ENCODE measurements at regions not wholly inside any gene's neighbourhood (a gene's known extent, or its start where the extent isn't known, plus 50 kb on each side); places are given as distances from the start of the nearest gene placed in this dataset.
"Not testable (repeated sequence)": the region's sequence is repeated elsewhere in the genome, so short reads cannot be mapped to it uniquely, and the experiment has no call there.

GRCh38 chr9:102164247-102164646 lies 425.8 kb upstream of the GRIN3A start:
- DNase-seq (ENCODE audit: low read depth in 2 of 2), result no peak

- DNase-seq (ENCODE audit: low read depth in 2 of 2), result not testable (repeated sequence)
Measured at GRCh38 chr9:102153081-102153480, 414.6 kb upstream of the GRIN3A start.

- no peak for DNase-seq (ENCODE audit: low read depth in 2 of 2)
Measured at GRCh38 chr9:102135768-102136167, 397.3 kb upstream of the GRIN3A start.

- no peak for DNase-seq (ENCODE audit: low read depth in 2 of 2)
Measured at GRCh38 chr9:102124465-102124864, 386.0 kb upstream of the GRIN3A start.

- no peak for DNase-seq (ENCODE audit: low read depth in 2 of 2)
Measured at GRCh38 chr9:102114557-102114956, 376.1 kb upstream of the GRIN3A start.

GRCh38 chr9:102113191-102113590 lies 374.7 kb upstream of the GRIN3A start:
- no peak for DNase-seq (ENCODE audit: low read depth in 2 of 2)

- DNase-seq (ENCODE audit: low read depth in 2 of 2), result no peak
Measured at GRCh38 chr9:102106439-102106838, 368.0 kb upstream of the GRIN3A start.

GRCh38 chr9:102101723-102102122 lies 363.3 kb upstream of the GRIN3A start:
- DNase-seq (ENCODE audit: low read depth in 2 of 2), result no peak

- DNase-seq (ENCODE audit: low read depth in 2 of 2), result no peak
Measured at GRCh38 chr9:102087141-102087540, 348.7 kb upstream of the GRIN3A start.

GRCh38 chr9:102085548-102085947 lies 347.1 kb upstream of the GRIN3A start:
- no peak for DNase-seq (ENCODE audit: low read depth in 2 of 2)

GRCh38 chr9:102072059-102072764 lies 333.8 kb upstream of the GRIN3A start:
- DNase-seq (ENCODE audit: low read depth in 2 of 2), result no peak

- DNase-seq (ENCODE audit: low read depth in 2 of 2), result no peak
Measured at GRCh38 chr9:102069969-102070368, 331.5 kb upstream of the GRIN3A start.

- DNase-seq (ENCODE audit: low read depth in 2 of 2), result no peak
Measured at GRCh38 chr9:102054811-102055210, 316.4 kb upstream of the GRIN3A start.

- DNase-seq (ENCODE audit: low read depth in 2 of 2), result no peak
Measured at GRCh38 chr9:102049586-102050246, 311.3 kb upstream of the GRIN3A start.

- DNase-seq (ENCODE audit: low read depth in 2 of 2), result no peak
Measured at GRCh38 chr9:102047549-102047948, 309.1 kb upstream of the GRIN3A start.

- DNase-seq (ENCODE audit: low read depth in 2 of 2), result no peak
Measured at GRCh38 chr9:102044133-102044532, 305.7 kb upstream of the GRIN3A start.

GRCh38 chr9:102038006-102038405 lies 299.6 kb upstream of the GRIN3A start:
- no peak for DNase-seq (ENCODE audit: low read depth in 2 of 2)

GRCh38 chr9:102035929-102036328 lies 297.5 kb upstream of the GRIN3A start:
- no peak for DNase-seq (ENCODE audit: low read depth in 2 of 2)

- DNase-seq (ENCODE audit: low read depth in 2 of 2), result no peak
Measured at GRCh38 chr9:102032614-102033013, 294.2 kb upstream of the GRIN3A start.

- no peak for DNase-seq (ENCODE audit: low read depth in 2 of 2)
Measured at GRCh38 chr9:102000956-102001355, 262.5 kb upstream of the GRIN3A start.

- no peak for DNase-seq (ENCODE audit: low read depth in 2 of 2)
Measured at GRCh38 chr9:101999441-101999840, 261.0 kb upstream of the GRIN3A start.

- no peak for DNase-seq (ENCODE audit: low read depth in 2 of 2)
Measured at GRCh38 chr9:101995231-101995630, 256.8 kb upstream of the GRIN3A start.

- DNase-seq (ENCODE audit: low read depth in 2 of 2), result no peak
Measured at GRCh38 chr9:101993771-101994170, 255.3 kb upstream of the GRIN3A start.

GRCh38 chr9:101991926-101992325 lies 253.5 kb upstream of the GRIN3A start:
- no peak for DNase-seq (ENCODE audit: low read depth in 2 of 2)

Data from stimulated activated CD4-positive, alpha-beta T cell treated with anti-CD3 and anti-CD28 coated beads, Interleukin-4, amount 100 ng/mL, for 48 hours (primary cell).